ENCODE measurements at regions not wholly inside any gene's neighbourhood (a gene's known extent, or its start where the extent isn't known, plus 50 kb on each side); places are given as distances from the start of the nearest gene placed in this dataset.
"Not testable (repeated sequence)": the region's sequence is repeated elsewhere in the genome, so short reads cannot be mapped to it uniquely, and the experiment has no call there.

- no peak overlapping the region for H3K4me3 ChIP-seq (ENCODE audit: low read depth, low read length)
- TF ChIP-seq CTCF (IDR thresholded peaks at IDR 0.05; ENCODE audit: borderline replicate concordance, insufficient read depth, low read depth, low read length): no peak
These were observed 987.8 kb upstream of the ADAMTS5 start for GRCh38 chr21:27954543-27955165.

- no peak for TF ChIP-seq CTCF (IDR thresholded peaks at IDR 0.05; ENCODE audit: borderline replicate concordance, insufficient read depth, low read depth, low read length)
- H3K4me3 ChIP-seq (ENCODE audit: low read depth, low read length): no peak overlapping the region
These were observed 986.6 kb upstream of the ADAMTS5 start for GRCh38 chr21:27953340-27954045.

GRCh38 chr21:27949093-27949492 lies 982.2 kb upstream of the ADAMTS5 start:
- not testable (repeated sequence) for H3K4me3 ChIP-seq (ENCODE audit: low read depth, low read length)

DNA sequence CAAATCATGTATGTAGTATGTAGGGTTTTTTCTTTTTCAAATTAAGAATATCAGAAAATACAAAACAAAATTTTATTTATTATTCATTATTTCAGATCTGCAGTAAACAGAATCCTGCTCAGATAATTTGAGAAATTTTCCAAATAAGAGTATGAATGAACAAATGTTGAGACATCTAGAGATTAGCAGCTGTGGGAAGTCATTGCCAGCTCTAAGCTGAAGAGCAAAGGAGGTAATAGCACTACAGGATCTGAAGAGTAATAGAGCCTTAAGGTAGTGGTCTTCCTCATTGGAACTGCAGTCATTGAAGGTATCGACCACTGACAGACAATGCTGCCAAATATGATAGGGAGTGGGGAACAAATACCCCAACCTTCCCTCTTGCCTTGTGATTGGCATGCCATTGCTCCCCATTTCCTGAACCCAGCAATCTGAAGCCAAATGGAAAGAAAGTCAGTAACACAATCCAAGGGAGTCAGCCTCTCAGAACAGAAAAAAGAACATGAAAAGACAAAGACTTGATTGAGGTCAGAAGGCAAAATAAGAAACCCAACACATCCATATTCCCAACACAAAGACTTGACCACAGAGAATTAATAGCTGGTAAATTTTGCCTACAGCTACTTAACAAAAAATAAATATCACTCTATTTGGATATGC lies 963.4 kb upstream of the ADAMTS5 start:
- not testable (repeated sequence) for H3K4me3 ChIP-seq (ENCODE audit: low read depth, low read length)

- not testable (repeated sequence) for H3K4me3 ChIP-seq (ENCODE audit: low read depth, low read length)
These were observed 962.3 kb upstream of the ADAMTS5 start for GRCh38 chr21:27929179-27929578.

GRCh38 chr21:27928534-27929115 lies 961.7 kb upstream of the ADAMTS5 start:
- not testable (repeated sequence) for H3K4me3 ChIP-seq (ENCODE audit: low read depth, low read length)

GRCh38 chr21:27921421-27921820 lies 954.5 kb upstream of the ADAMTS5 start:
- H3K4me3 ChIP-seq (ENCODE audit: low read depth, low read length): not testable (repeated sequence)

GRCh38 chr21:27917966-27918365 lies 951.1 kb upstream of the ADAMTS5 start:
- H3K4me3 ChIP-seq (ENCODE audit: low read depth, low read length): not testable (repeated sequence)

DNA sequence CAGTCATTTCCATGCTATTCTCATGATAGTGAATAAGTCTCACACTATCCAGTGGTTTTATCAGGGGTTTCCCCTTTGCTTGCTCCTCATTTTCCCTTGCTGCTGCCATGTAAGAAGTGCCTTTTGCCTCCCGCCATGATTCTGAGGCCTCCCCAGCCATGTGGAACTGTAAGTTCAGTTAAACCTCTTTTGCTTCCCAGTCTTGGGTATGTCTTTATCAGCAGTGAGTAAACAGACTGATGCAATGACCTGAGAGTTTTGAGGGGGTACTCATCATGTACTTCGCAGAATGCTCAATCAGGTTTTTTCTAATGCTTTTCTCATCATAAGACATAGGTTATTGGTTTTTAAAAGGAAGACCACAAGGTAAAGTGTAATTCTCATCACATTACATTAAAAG lies 949.4 kb upstream of the ADAMTS5 start:
- H3K4me3 ChIP-seq (ENCODE audit: low read depth, low read length): not testable (repeated sequence)

DNA sequence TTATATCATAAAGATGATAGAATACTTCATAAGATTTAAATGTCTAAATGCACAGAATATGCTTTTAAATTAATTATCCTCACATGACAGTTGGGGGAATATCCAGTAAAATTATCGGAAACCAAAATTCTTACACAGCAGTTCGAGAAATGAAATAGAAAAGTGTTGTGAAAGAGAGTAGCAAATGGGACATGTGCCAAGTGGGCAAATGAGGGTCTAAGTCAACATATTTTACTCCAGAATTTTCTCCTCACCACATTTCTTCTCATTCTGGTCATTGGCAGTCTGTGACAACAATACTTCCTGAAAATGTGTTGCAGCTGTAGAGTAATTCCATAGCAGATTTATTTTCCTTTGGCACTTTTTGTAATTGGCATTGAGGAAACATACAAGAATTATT lies 945.2 kb upstream of the ADAMTS5 start:
- H3K4me3 ChIP-seq (ENCODE audit: low read depth, low read length): not testable (repeated sequence)

- H3K4me3 ChIP-seq (ENCODE audit: low read depth, low read length): not testable (repeated sequence)
These were observed 942.6 kb upstream of the ADAMTS5 start for GRCh38 chr21:27909487-27909886.

- H3K4me3 ChIP-seq (ENCODE audit: low read depth, low read length): not testable (repeated sequence)
These were observed 941.9 kb upstream of the ADAMTS5 start for GRCh38 chr21:27908816-27909215.

DNA sequence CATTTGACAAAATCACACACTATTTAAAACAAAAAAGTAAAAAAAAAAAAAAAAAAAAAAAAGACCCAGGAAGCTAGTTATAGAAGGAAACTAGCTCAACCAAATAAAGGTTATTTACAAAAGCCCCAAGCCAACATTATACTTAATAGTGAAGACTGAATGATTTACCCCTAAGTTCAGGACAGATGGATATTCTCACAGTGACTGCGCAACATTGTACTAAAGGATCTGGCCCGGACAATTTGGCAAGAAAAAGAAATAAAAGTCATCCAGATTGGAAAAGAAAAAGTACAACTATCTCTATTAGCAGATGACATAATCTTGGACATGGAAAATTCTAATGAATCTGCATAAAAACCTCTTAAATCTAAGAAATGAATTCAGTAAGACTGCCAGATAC lies 936.0 kb upstream of the ADAMTS5 start:
- H3K4me3 ChIP-seq (ENCODE audit: low read depth, low read length): not testable (repeated sequence)

GRCh38 chr21:27893619-27894018 lies 926.7 kb upstream of the ADAMTS5 start:
- H3K4me3 ChIP-seq (ENCODE audit: low read depth, low read length): not testable (repeated sequence)

- not testable (repeated sequence) for H3K4me3 ChIP-seq (ENCODE audit: low read depth, low read length)
These were observed 924.6 kb upstream of the ADAMTS5 start for GRCh38 chr21:27891495-27891894.

DNA sequence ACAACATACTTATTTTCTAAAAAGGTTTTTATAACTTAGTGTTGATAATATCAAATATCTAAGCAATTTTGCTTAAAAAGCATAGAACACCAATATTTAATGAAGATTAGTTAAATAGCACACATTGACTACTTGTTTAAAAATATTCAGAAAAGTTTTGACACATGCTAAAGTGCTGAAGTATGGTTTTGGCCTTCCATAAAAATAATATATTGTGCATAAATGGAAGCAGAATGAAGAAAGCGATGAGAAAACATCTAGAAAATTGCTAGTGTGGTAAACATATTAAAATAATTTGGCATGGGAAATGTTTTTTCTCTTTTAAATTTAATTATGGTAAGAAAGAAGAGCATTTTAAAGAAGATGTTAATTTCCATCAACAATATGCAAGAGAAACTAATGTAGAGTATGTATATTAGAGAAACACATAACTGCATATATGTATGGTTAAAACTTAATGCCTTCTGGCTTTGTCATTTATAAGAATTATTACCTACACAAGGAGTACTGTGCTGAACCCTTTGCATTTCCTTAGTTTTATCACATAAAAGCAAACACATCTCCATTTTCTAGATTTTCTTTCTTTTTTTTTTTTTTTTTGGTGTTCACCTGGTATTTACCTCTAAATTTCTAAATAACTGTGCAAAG lies 921.0 kb upstream of the ADAMTS5 start:
- not testable (repeated sequence) for H3K4me3 ChIP-seq (ENCODE audit: low read depth, low read length)
